ENCODE measurements at regions not wholly inside any gene's neighbourhood (a gene's known extent, or its start where the extent isn't known, plus 50 kb on each side); places are given as distances from the start of the nearest gene placed in this dataset.
"Not testable (repeated sequence)": the region's sequence is repeated elsewhere in the genome, so short reads cannot be mapped to it uniquely, and the experiment has no call there.

DNA sequence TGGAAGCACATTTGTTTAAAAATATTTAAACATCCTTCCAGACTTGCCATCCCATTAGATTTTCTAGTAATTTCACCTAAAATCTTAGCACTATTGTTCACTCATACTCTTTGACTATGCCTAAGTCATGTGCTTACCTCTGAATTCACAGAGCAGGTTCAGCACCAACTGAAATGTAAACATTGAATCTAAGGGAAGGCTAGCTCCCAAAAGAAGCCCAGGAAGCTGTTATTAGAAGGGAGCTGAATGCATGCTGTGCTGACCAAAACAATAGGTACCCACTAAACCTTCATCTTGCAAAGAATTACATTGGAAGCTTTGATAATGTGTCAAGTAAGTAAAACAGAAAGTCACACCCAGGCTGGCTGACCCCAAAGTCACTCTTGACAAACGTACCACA, 571.3 kb downstream of the GABRG2 start:
- DNase-seq, result no peak

DNA sequence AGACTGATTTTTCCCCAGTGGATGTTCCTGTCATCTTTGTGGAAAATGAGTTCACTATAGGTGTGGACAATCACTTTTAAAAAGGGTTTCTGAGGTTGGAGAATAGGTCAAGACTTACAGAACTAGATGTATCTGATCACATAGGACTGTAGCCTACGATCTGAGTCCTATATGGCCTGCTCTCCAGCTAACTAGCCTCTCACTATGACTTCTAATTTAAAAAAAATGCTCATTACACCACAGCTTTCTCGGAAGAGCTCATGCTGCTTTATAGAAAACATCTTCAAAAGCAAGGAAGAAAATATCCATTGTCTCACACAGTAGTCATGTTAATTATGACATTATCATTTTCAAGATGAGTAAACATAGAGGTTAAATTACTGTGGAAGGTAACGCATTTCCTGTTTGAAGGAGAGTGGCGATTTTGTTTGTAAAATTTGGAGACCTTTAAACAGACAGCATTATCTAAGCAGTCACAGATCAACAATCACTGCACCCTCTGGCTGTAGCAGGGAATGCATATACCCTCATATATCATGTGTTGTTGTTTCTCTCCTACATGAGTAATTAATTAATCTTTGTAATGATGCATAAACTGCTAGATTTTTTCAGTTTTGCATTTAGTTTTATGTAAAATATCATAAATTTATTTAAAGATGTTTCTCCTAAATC, 573.7 kb downstream of the GABRG2 start:
- DNase-seq, result no peak

DNA sequence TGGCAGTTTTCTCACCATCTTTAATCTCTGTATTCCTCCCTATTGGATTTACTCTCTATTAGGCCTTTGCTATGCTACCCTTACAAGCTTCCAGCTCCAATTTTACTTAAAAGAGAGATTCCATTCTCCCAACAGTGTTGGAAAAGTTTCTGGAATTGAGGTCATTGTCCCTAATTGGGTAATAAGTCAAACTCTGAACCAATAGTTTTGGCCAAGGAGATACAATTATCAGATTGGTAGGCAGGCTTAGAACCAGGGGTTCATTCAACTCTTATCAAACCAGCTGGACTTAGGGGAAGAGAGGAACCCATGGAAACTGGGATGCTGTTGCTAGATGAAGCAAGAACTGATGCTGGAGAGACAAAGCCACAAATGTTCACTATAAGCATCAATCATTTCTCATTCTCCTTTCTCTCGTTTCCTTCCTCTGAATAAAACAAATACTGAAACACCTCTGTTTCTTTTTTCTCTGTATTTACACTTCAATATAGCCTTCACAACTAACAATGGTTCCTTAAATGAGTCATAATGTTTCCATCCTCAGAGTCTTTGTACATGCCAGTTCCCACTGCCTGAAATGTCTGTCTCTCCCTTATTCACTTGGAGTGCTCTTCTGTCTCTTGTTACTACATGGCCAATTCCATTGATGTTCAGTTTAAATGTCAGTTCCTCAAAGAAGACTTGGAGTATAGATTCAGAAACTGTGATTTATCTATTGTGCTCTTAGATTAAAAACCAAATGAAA, 587.3 kb downstream of the GABRG2 start:
- DNase-seq, result no peak

DNA sequence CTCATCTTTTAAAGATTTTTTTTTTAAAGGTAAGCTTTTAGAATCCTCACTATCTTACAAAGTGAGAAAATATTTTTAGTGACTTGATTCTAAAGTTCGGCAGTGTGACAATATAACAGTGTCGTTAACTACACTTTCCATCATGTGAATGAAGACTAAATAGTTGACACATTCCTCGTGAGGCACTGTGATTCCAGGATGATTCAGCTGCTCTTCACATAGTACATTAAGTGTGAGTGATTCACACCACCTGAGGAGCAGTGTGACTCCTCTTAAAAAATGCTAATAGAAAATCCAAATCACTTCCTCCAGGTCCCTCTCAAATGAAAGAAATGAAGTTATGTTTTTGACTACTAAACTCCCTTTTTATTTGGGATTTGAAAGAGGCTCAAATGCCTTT, 589.5 kb downstream of the GABRG2 start:
- no peak for DNase-seq

DNA sequence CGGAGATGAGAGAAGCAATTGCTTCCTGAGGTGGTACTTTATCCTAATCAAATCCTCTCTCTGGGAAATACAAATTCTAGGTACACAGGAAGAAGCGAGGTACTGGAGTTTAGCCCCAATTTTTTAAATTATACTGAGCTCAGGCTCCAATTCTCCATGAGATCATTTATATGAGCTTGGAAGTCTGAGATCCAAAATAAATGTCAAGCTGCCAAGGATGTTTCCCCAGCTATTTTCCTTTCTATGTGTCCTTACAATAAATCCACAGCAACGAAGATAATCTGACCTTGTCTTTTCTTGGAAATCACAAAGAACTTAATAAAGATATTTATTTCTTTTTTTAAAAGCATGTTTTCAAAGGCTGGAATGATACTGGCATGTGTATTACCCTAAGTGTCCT, 597.3 kb downstream of the GABRG2 start:
- no peak for DNase-seq

DNA sequence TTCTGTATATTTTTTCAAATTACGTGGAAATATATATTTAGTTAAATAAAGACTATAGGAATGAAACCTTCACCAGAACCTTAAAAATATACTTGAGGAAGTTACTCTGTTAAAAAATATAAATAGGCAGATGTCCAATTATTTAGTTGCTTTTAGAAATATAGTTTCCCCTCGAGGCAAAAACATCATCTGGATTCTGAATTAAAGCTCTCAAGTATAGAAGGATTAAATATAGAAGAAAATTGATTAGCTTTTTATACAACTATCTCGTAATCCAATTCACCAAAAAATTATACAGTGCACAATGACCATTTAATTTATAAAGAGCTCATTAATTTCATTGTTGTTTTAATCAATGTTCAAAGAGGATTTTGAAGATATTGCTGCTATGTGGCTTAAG, 601.4 kb downstream of the GABRG2 start:
- no peak for DNase-seq

DNA sequence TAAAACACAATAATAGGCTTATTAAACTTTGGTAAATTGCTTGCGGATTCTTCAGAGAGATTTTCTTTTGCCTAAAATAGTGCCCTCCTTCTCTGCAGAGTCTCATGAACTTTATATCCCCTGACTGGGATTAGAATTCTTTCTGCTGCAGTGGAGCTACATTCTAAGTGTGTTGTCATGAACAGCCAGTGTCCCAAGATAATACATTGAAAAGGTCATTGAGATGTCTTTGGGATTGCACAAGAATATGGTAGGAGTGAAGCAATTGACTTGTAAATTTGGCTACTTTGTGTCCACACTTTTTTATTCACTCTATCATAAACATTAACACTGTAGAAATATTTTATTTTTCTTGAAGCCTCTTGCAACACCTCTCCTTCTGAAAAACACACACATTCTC, 604.5 kb downstream of the GABRG2 start:
- no peak for DNase-seq

DNA sequence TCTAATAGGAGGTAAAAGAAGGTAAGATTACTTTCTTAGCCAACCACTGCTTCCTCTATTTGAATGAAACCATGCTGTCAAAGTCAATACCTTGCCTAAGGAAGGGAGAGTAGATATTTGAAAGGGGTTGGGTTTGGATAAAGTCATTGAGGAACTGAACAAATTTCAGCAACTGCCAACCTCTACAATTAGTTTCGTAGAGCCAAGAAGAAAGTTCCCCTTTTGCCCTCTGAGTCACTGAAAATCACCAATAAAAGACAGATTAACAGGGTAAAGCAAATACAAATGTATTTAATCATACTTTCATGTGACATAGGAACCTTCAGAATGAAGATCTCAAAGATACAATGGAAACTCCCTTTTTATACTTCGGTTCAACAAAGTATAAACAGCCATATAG, 615.7 kb downstream of the GABRG2 start:
- DNase-seq, result no peak

DNA sequence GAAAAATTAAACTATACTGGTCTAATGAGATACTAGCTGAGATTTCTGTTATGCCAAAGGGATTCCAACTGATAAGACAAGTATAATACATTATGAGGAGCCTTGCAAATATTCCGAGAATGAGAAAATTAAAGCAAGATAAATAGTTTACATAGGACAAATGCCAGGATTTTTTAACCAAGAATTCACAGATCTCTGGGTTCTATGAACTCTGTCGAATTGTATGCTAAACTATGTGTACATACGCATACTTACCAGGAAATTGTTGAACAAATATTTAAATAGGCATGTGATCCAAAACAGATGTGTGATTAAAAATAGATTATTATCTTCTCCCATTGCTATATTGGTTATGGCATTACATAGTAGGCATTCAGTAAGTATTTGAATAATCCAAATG, 616.6 kb downstream of the GABRG2 start:
- DNase-seq, result no peak

DNA sequence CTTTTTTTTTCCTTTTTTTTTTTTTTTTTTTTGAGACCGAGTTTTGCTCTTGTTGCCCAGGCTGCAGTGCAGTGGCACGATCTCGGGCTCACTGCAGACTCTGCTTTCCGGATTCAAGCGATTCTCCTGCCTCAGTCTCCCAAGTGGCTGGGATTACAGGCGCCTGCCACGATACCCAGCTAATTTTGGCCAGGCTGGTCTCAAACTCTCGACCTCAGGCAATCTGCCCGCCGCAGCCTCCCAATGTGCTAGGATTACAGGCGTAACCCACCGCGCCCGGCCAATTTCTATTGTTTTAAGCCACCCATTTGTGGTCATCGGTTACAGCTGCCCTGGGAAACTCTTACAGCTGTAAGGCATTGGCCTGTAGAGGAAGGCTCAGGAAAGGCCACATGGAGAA, 617.7 kb downstream of the GABRG2 start:
- DNase-seq, result no peak

DNA sequence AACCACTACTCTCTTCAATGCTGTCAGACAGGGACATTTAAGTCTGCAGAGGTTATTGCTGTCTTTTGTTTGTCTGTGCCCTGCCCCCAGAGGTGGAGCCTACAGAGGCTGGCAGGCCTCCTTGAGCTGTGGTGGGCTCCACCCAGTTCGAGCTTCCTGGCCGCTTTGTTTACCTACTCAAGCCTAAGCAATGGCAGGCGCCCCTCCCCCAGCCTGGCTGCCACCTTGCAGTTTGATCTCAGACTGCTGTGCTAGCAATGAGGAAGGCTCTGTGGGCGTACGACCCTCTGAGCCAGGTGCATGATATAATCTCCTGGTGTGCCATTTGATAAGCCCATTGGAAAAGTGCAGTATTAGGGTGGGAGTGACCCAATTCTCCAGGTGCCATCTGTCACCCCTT, 628.7 kb downstream of the GABRG2 start:
- not testable (repeated sequence) for DNase-seq

DNA sequence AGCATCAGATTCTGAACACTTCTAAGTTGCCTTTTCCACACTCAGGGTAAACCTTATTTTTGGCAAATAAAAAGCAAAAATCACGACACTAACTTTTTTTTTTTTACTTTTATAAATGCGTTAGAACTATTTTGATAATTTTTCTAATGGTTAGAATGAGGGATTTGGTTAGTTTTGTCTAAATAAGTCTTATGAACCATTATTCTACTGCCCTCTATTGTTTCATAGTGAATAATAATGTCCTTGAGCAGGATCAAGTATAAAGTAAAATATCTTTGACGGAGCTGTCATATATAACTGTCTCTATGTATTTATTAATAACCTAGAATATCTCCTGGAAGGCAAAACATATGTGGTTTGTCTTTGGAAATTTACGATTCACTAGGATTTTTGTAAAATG, 631.8 kb downstream of the GABRG2 start:
- DNase-seq, result no peak

DNA sequence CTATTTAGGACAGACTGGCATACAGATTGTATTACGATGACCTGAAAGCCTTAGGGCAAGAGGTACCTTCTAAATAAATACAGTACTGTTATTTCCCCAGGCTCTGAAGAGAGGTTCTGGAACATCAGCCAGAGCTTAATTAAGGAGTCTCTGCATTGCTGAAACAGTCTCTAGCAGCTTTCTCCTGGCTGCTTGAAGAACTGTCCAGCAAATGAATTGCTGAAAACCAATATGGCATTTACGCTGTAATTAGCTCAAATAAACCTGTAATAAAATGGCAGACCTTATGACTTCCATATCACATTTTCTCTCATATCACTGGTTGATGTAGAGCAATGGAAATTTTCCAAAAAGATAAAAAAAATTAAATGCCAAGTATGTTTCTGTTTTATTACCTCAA, 636.3 kb downstream of the GABRG2 start:
- DNase-seq, result no peak

DNA sequence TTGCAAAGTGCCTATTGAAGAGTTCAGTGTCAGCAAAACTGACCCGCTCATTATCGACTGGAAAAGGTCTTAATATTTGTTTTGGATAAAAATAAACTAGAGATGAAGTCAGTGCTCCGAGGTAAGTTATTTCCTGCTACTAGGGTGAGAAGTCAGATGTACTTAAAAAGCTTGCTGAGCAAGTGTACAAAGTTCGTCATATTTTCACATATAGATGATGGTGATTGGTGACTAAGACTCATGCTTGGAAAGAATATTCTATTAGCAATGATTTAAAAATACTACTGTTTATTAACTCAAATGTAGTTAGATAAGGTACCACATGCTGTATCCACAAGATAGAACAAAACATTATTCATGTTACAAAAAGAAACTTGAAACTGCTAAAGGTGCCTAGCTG, 643.7 kb downstream of the GABRG2 start:
- DNase-seq, result no peak

DNA sequence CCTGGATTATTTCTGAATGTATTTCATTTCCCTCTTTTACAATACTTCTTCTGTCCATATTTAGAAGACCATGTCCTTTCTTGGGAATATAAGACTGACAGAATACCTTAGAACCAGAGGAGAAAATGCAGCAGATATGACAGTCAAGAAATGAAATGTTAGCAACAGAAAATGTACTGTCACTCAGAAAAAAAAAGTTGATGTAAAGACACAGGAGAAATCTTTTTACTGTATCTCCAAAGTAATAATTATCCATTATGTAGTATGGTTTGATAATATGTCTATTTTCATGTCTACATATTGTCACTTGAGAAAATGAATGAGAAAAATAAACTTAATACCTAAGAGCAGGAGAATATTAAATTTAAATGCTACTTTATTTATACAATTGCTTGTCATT, 652.1 kb downstream of the GABRG2 start:
- DNase-seq, result no peak

DNA sequence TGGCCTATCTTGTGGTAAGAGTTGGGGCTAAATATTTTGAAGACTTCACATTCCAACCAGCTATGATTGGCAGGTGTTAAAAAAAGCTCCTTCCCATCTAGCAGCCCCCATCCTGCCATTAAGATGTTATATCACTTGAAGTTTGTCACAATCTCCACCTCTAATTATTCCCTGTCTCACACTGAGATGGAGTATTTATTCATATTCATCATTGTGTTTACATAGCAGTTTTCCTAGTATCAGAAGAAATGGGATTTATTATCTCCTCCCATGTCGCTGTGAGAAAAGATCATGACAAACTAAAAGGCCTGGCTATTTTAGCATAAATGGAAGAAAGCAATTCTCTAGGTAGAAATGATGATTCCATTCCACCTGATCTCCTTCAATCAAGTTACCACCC, 653.6 kb downstream of the GABRG2 start:
- DNase-seq, result no peak

DNA sequence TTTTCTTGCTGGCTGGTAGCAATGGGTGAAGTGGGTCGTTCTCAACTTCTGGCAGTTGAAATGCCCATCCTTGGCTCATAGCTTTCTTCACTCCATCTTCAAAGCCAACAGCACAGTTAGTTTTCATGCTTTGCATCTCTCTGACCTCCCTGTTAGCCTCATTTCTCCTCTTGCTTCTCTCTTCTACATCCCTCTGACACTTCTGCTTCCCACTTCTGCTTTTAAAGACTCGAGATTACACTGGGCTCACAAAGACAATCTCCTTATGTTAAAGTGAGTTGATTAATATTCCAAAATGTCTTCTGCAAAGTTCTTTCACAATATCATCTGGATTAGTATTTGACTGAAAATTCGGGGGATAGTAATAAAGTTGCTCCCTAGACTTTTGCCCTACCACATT, 684.8 kb upstream of the CCNG1 start:
- DNase-seq, result no peak

DNA sequence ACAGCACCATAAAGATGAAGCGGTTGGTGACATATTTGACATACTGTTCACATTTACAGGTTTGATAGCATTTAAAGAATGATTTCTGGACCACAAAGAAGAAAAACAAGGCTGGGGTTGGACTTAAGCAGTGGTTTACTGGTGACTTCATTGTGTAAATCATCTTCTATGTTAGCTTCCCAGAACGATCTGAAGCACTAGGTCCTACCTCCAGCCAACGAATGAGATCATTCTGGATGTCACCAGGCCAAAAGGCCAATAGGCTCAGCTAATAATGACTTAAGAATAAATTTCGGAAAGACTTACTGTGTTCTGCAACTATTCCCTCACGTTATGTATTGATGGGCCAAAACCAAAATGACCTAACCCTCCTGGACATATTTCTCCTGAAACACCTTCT, 675.3 kb upstream of the CCNG1 start:
- DNase-seq, result no peak

DNA sequence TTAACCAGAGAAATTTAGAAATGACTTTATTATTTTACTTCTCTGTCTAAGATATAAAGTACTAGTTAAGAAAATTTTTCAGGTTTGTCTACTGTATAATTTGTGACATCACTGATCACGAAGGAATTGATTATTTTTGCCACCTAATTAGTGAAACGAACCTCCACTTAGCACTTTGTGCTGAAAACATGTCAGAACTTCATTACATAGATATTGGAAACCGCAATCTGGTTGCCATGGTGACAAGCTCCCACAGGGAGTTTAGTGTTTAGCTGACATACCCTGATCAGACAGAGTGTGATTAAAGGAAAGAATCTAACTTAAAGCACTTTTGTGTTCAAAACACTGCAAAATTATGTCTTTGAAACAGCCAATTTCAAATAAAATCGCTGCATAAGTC, 668.4 kb upstream of the CCNG1 start:
- no peak for DNase-seq

DNA sequence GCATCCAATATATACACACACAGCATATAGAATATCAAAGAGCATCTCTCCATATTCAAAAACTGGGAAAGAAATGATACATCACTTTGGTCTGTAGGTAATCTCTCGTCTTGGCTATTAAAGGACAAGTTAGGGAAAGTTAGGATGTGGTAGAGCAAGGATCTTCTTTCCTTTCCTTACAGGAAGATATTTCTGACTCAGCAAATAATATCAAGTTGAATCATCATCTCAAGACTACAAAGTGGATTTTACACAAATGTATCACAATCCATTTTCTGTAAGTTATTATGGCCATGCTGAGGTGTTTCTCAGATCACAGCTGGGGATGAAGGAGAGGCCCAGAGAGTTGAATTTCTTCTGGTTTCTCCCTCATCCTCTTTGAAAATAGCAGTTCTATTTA, 651.7 kb upstream of the CCNG1 start:
- no peak for DNase-seq

DNA sequence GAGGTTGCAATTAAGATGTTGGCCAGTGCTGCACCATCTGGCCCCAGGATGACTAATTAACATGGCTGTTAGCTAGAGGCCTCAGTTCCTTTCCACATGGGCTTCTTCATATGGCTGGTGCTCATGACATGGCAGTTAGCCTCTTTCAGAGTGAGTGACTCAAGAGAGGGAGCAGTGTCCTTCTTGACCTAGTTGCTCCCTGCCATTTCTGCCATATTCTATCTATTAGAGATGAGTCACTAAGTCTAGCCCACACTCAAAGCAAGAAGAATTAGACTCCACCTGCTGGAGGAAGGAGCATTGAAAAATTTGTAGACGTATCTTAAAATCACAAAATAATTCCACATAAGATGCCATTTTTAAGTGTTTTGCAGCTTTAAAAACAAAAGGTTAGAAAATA, 651.2 kb upstream of the CCNG1 start:
- DNase-seq, result no peak

DNA sequence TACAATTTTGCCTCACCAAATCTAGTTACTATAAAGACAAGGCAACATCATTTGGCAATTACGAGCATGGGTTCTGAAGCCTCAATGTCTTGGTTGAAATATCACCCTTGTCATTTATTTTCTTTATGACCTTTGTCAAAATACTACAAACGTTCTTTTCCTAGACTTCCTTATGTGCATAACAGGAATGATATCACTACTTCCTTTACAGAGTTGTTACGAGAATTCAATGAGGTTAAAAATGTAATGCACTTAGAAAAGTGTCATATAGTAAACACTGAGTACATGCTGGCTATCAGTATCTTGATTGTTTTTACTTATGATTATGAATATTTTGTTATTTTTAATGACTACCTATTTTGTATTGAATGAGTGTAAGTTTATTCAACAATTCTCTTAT, 640.9 kb upstream of the CCNG1 start:
- no peak for DNase-seq

DNA sequence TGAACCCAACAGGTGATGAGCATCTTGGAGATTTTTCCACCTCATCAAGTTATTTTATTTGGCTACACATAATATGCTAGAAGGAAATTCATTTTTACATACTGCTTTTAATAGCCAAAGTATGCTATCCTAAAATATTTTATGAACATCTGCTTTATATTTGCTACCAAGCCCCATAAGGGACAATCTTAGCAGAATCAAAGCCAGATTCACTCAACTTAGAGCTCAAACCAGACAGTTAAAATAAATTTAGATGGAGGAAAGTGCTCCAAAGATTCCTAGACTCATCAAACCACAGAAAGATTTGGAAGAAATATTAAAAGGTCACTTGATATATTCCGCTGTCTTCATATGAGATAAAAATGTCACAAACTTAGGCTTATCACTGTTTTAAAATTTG, 637.1 kb upstream of the CCNG1 start:
- DNase-seq, result no peak

DNA sequence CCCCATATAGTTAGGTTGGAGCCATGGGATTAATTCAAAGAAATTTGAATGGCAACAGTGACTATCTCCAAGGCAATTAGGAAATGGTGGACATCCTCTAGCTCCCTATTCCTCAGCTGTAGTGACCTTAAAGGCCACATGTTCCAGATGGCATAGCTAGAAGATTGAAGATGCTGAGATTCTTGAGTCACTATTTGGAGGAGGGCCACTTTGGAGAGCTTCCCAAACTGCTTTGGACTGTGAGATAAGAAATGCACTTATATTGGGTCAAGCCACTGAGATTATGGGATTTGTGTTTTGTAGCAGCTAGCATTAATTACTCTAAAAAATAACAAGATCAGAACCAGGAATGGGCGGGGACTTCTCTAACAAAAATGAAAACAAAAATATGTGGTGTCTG, 636.2 kb upstream of the CCNG1 start:
- DNase-seq, result no peak

DNA sequence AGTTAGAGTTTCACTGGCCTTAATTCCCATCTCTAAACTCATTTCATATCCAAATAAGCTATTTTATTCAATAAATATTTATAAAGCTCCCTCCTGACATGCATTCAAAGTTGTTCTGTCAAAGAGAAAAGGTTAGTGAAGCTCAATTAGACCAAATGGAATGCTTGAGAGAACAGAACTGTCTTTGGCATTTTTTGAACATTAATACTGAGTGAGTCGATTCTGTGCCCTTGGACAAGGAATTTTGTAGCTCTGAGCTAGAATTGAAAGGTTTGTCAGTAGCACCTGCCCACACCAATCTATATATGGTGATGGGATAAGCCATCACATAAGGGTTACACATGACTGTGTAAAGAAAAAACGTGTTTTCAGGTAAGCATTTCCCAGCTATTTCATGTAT, 631.2 kb upstream of the CCNG1 start:
- no peak for DNase-seq

Measured in activated CD4-positive, alpha-beta T cell treated with anti-CD3 and anti-CD28 coated beads, Interleukin-2, amount 50 U/mL, for 4 hours (primary cell).